ENCODE measurements at regions not wholly inside any gene's neighbourhood (a gene's known extent, or its start where the extent isn't known, plus 50 kb on each side); places are given as distances from the start of the nearest gene placed in this dataset.

DNA sequence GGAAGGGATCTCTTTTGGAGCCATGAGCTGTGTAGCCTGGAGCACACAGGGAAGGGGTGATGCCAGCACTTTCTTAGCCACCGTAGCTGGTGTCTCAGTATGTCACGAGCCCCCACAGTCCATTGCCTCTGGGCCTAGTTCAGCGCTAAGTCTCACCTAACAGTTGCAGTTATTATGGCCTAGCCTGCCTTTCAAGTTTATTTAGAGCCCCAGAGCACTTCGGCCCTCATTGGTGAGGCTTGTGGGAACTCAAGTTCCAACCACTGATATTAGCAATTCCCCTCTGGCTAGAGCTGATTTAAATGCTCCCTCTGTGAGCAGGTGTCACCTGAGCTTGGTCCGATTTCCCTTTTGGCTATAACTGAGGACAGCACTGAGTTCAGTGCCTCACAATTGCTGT lies 388.4 kb upstream of the MAOA start:
- CTCF ChIA-PET, result no interaction called here

DNA sequence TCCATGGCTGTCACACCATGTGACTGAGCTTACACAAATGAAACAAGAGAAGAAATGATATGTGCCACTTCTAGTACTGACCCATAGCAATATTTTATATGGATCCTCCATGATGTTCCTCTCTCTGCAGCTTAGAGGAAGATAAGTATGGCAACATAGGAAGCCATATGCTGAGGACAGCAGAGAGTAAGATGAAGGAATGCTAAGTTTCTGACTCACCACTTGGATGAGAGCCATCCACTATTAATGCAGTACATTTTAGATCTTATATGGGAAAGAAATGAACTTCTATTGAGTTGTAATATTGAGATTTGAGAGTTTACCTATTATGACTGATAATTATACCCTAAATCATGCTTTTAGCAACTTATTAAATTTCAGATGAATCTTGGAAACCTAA lies 386.9 kb upstream of the MAOA start:
- no peaks in the 10 kb centered on the region for H3K36me3 ChIP-seq (ENCODE audit: control insufficient read depth, insufficient read depth, low read length)
- POLR2A ChIA-PET, result no interaction called here
- H3K4me3 ChIP-seq (ENCODE audit: low read depth, low read length), result no peak overlapping the region
- no peaks in the 10 kb centered on the region for H3K27me3 ChIP-seq (ENCODE audit: control insufficient read depth, insufficient read depth, low read length)
- TF ChIP-seq, protein P1, sequence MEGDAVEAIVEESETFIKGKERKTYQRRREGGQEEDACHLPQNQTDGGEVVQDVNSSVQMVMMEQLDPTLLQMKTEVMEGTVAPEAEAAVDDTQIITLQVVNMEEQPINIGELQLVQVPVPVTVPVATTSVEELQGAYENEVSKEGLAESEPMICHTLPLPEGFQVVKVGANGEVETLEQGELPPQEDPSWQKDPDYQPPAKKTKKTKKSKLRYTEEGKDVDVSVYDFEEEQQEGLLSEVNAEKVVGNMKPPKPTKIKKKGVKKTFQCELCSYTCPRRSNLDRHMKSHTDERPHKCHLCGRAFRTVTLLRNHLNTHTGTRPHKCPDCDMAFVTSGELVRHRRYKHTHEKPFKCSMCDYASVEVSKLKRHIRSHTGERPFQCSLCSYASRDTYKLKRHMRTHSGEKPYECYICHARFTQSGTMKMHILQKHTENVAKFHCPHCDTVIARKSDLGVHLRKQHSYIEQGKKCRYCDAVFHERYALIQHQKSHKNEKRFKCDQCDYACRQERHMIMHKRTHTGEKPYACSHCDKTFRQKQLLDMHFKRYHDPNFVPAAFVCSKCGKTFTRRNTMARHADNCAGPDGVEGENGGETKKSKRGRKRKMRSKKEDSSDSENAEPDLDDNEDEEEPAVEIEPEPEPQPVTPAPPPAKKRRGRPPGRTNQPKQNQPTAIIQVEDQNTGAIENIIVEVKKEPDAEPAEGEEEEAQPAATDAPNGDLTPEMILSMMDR (IDR thresholded peaks at IDR 0.05; ENCODE audit: insufficient read depth, low read depth, low read length), result no peak
- CTCF ChIA-PET, result interaction anchor here (0.6 kb wide), 1 partner anchor 523 kb away, joined by 3 read pairs; no protein-coding TSS in a partner anchor
- DNase-seq (ENCODE audit: low read depth), result no peak

More for the DNA sequence above, 388.4 kb upstream of the MAOA start:
- Histone ChIP-seq H3K36me3 (ENCODE audit: control insufficient read depth, insufficient read depth, low read length) (no peaks in the 10 kb centered on the region), H3K4me3 (ENCODE audit: low read depth, low read length) (no peak overlapping the region), H3K27me3 (ENCODE audit: control insufficient read depth, insufficient read depth, low read length) (no peaks in the 10 kb centered on the region)
- POLR2A ChIA-PET, result no interaction called here
- no peak for DNase-seq (ENCODE audit: low read depth)
- TF ChIP-seq, protein P1 (IDR thresholded peaks at IDR 0.05; ENCODE audit: insufficient read depth, low read depth, low read length), result no peak

- no peak for DNase-seq (ENCODE audit: low read depth)
- ChIA-PET POLR2A (no interaction called here), CTCF (no interaction called here)
- Histone ChIP-seq H3K4me3 (ENCODE audit: low read depth, low read length) (no peak overlapping the region), H3K27me3 (ENCODE audit: control insufficient read depth, insufficient read depth, low read length) (no peaks in the 10 kb centered on the region), H3K36me3 (ENCODE audit: control insufficient read depth, insufficient read depth, low read length) (no peaks in the 10 kb centered on the region)
- TF ChIP-seq, protein P1 (IDR thresholded peaks at IDR 0.05; ENCODE audit: insufficient read depth, low read depth, low read length), result no peak
Measured at GRCh38 chrX:43277879-43278278, 378.2 kb upstream of the MAOA start.

- ChIA-PET CTCF (no interaction called here), POLR2A (no interaction called here)
- Histone ChIP-seq H3K4me3 (ENCODE audit: low read depth, low read length) (no peak overlapping the region), H3K27me3 (ENCODE audit: control insufficient read depth, insufficient read depth, low read length) (no peaks in the 10 kb centered on the region), H3K36me3 (ENCODE audit: control insufficient read depth, insufficient read depth, low read length) (no peaks in the 10 kb centered on the region)
- TF ChIP-seq, protein P1 (IDR thresholded peaks at IDR 0.05; ENCODE audit: insufficient read depth, low read depth, low read length), result no peak
- DNase-seq (ENCODE audit: low read depth), result no peak
Measured at GRCh38 chrX:43278440-43278839, 377.7 kb upstream of the MAOA start.

DNA sequence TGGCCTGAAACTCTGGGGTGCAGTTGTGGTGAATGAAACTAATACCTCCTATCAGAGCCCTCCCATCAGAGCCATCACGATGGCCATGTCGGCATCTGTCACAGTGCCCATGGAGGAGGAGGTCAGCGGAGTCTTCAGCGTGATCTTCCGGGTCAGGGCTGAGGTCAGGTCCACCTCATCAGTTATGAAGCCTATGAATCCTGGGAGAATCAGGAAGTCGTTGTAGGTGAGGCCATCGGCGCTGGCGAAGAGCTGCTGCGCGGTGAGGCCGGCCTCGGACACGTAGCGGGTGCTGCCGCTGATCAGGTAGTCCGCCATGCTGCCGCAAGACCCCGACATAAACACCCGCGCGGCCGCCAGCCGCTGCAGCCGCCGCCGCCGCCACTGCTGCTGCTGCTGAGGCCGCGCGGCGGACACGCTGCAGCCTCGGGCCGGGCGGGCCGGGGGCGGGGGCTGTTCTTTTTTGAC lies 376.7 kb upstream of the MAOA start:
- DNase-seq (ENCODE audit: low read depth), result no peak
- Histone ChIP-seq H3K27me3 (ENCODE audit: control insufficient read depth, insufficient read depth, low read length) (no peaks in the 10 kb centered on the region), H3K36me3 (ENCODE audit: control insufficient read depth, insufficient read depth, low read length) (no peaks in the 10 kb centered on the region), H3K4me3 (ENCODE audit: low read depth, low read length) (no peak overlapping the region)
- TF ChIP-seq, protein P1 (IDR thresholded peaks at IDR 0.05; ENCODE audit: insufficient read depth, low read depth, low read length), result no peak
- CTCF ChIA-PET, result no interaction called here
- POLR2A ChIA-PET, result no interaction called here

All from BJ (cell line).